Adrenal gland (tissue), 9 donors: ENCODE measurements at regions not wholly inside any gene's neighbourhood (a gene's known extent, or its start where the extent isn't known, plus 50 kb on each side); places are given as distances from the start of the nearest gene placed in this dataset.

ENCODE experiments used
- DNase-seq, 7 donors: peaks; one replicate each; pipeline ENCODE4 v3.0.0-alpha.2; 2019 to 2020
- H3K27ac ChIP-seq, 5 donors: fragments of 200-600 bp; sonication (generic) in 4 of 5; 1 replicate in 3 of 5; 2 replicates in 2 of 5; pipeline versions ENCODE4 v1.5.1 to v1.8.0; 2016 to 2020; ENCODE audit warnings: mild to moderate bottlenecking in 1 of 5
- H3K27me3 ChIP-seq: fragments of 200-600 bp; 2 replicates; pipeline ENCODE4 v1.8.0; 2021
- H3K36me3 ChIP-seq, 2 donors: fragments of 200-600 bp; replicated peaks in 1 of 2; 1 replicate in 1 of 2; 2 replicates in 1 of 2; pipeline versions ENCODE4 v1.5.1 to v1.8.0; 2018 to 2022
- H3K4me1 ChIP-seq, 2 donors: fragments of 200-600 bp; replicated peaks in 1 of 2; 1 replicate in 1 of 2; 2 replicates in 1 of 2; pipeline versions ENCODE4 v1.5.1 to v1.8.0; 2018 to 2021
- H3K4me3 ChIP-seq, 4 donors: fragments of 200-600 bp; sonication (generic) in 3 of 4; one replicate each; pipeline ENCODE4 v1.5.1; 2016 to 2018
- H3K9me3 ChIP-seq, 3 donors: fragments of 200-600 bp; sonication (generic) in 1 of 3; replicated peaks in 1 of 3; 1 replicate in 2 of 3; 2 replicates in 1 of 3; pipeline versions ENCODE4 v1.5.1 to v1.8.0; 2016 to 2021
- POLR2A ChIP-seq, 2 donors: fragments of 450-650 bp; IDR thresholded peaks; one replicate each; pipeline ENCODE4 v1.6.1; 2017; ENCODE audit warnings: antibody characterized with exemption in 2 of 2, mild to moderate bottlenecking in 2 of 2, moderate library complexity in 1 of 2
- WGBS, 4 donors: extraction: QIAGEN DNeasy Blood & Tissue Kit in 2 of 4; methylation state at CpG; one replicate each; pipeline versions ENCODE4 v1.1.5 to v1.1.7; 2013 to 2017; 5-methylcytosine and 5-hydroxymethylcytosine counted together
- intact Hi-C, 2 donors: fragments of 100-400 bp; cut with DNase I; formaldehyde crosslinking; loops; one replicate each; pipeline versions ENCODE4 v1.14.1 to v1.15.0; 2022 to 2023
- TF ChIP-seq, protein P1 (sequence below), 6 experiments: fragments of 450-650 bp in 4 of 6; fragments of 200-600 bp in 2 of 6; sonication (generic) in 1 of 6; IDR thresholded peaks; 1 replicate in 5 of 6; 2 replicates in 1 of 6; pipeline versions ENCODE4 v1.5.1 to v1.8.0; 2016 to 2021; ENCODE audit warnings: antibody characterized with exemption in 6 of 6, mild to moderate bottlenecking in 2 of 6, moderate library complexity in 1 of 6
- donor health status: healthy with polysubstance abuse.
- donor health status: Bipolar disorder and iron deficiency.
- donor health status: DM: yes; HTN: yes; CAD: no.
- donor health status: DM: no; HTN: no; CAD: no.
- donor health status: DM: no; HTN: no; CAD: no.

GRCh38 chr11:70710601-70711000 lies 312.3 kb downstream of the CTTN start:
- intact Hi-C loops, result no loop called here
- H3K4me1 ChIP-seq, result no peaks in the 10 kb centered on the region
- H3K4me3 ChIP-seq, result no peak overlapping the region
- no peak for TF ChIP-seq POLR2A (IDR thresholded peaks at IDR 0.05)
- TF ChIP-seq, protein P1, sequence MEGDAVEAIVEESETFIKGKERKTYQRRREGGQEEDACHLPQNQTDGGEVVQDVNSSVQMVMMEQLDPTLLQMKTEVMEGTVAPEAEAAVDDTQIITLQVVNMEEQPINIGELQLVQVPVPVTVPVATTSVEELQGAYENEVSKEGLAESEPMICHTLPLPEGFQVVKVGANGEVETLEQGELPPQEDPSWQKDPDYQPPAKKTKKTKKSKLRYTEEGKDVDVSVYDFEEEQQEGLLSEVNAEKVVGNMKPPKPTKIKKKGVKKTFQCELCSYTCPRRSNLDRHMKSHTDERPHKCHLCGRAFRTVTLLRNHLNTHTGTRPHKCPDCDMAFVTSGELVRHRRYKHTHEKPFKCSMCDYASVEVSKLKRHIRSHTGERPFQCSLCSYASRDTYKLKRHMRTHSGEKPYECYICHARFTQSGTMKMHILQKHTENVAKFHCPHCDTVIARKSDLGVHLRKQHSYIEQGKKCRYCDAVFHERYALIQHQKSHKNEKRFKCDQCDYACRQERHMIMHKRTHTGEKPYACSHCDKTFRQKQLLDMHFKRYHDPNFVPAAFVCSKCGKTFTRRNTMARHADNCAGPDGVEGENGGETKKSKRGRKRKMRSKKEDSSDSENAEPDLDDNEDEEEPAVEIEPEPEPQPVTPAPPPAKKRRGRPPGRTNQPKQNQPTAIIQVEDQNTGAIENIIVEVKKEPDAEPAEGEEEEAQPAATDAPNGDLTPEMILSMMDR (IDR thresholded peaks at IDR 0.05), result no peak
- H3K9me3 ChIP-seq, result no peaks in the 10 kb centered on the region
- WGBS, 4 donors, result 55 to 74% (median 66%) methylated on average over 9 of the region's 9 CpGs
- no peaks in the 10 kb centered on the region for H3K27me3 ChIP-seq
- DNase-seq, result no peak
- H3K27ac ChIP-seq, result no peak overlapping the region
- H3K36me3 ChIP-seq, result no peaks in the 10 kb centered on the region

- TF ChIP-seq POLR2A (IDR thresholded peaks at IDR 0.05), result no peak
- TF ChIP-seq, protein P1 (IDR thresholded peaks at IDR 0.05), result no peak
- DNase-seq, result no peak
- Histone ChIP-seq H3K36me3 (no peaks in the 10 kb centered on the region), H3K9me3 (no peaks in the 10 kb centered on the region), H3K4me1 (no peaks in the 10 kb centered on the region), H3K4me3 (no peak overlapping the region), H3K27ac (no peak overlapping the region), H3K27me3 (no peaks in the 10 kb centered on the region)
- intact Hi-C loops, result no loop called here
- WGBS, 4 donors, result 69 to 83% (median 74%) methylated on average over 21 to 30 of the region's 30 CpGs
Observed at GRCh38 chr11:70711095-70711910, 313.0 kb downstream of the CTTN start.

DNA sequence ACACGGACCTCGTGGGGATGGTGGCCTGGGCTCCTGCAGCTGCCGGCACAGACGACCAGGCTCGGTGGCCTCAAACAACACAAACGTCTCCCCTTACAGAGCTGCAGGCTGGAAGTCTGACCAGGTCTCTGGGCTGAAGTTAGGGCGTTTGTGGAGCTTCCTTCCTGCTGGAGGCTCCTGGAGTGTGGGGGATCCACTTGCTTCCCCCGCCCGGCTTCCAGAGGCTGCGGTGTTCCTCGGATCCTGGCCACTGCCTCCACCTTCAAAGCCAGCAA lies 313.5 kb downstream of the CTTN start:
- TF ChIP-seq POLR2A (IDR thresholded peaks at IDR 0.05), result no peak
- TF ChIP-seq, protein P1 (IDR thresholded peaks at IDR 0.05), result no peak
- 66 to 87% (median 77%) methylated on average over 9 to 11 of the region's 11 CpGs for WGBS, 4 donors
- DNase-seq, result no peak
- intact Hi-C loops, result no loop called here
- Histone ChIP-seq H3K9me3 (no peaks in the 10 kb centered on the region), H3K4me3 (no peak overlapping the region), H3K4me1 (no peaks in the 10 kb centered on the region), H3K27ac (no peak overlapping the region), H3K36me3 (no peaks in the 10 kb centered on the region), H3K27me3 (no peaks in the 10 kb centered on the region)

GRCh38 chr11:70712471-70712870 lies 314.1 kb downstream of the CTTN start:
- intact Hi-C loops, result no loop called here
- H3K4me3 ChIP-seq, result no peak overlapping the region
- WGBS, 4 donors, result 57 to 81% (median 67%) methylated on average over 3 to 10 of the region's 10 CpGs
- H3K27ac ChIP-seq, result no peak overlapping the region
- peak in 3 of 7 donors; percentile 26 to 60 (median 32) for DNase-seq
- H3K36me3 ChIP-seq, result no peaks in the 10 kb centered on the region
- H3K4me1 ChIP-seq, result peaks cover 0 to 2% of the 10 kb centered on the region in 2 donors
- H3K27me3 ChIP-seq, result no peaks in the 10 kb centered on the region
- H3K9me3 ChIP-seq, result no peaks in the 10 kb centered on the region
- TF ChIP-seq, protein P1 (IDR thresholded peaks at IDR 0.05), result no peak
- no peak for TF ChIP-seq POLR2A (IDR thresholded peaks at IDR 0.05)
